Renal cortex interstitium (tissue), 11 donors: ENCODE measurements at regions not wholly inside any gene's neighbourhood (a gene's known extent, or its start where the extent isn't known, plus 50 kb on each side); places are given as distances from the start of the nearest gene placed in this dataset.
A peak's percentile ranks its signal among the peaks of the same experiment; 100 is the strongest.
"Not testable (repeated sequence)": the region's sequence is repeated elsewhere in the genome, so short reads cannot be mapped to it uniquely, and the experiment has no call there.

Source experiments
- DNase-seq, 11 donors: peaks; one replicate each; pipeline ENCODE4 v3.0.0-alpha.2; 2013; ENCODE audit warnings: low read depth in 9 of 11, low spot score in 4 of 11; ENCODE audit errors: extremely low read depth in 1 of 11

DNA sequence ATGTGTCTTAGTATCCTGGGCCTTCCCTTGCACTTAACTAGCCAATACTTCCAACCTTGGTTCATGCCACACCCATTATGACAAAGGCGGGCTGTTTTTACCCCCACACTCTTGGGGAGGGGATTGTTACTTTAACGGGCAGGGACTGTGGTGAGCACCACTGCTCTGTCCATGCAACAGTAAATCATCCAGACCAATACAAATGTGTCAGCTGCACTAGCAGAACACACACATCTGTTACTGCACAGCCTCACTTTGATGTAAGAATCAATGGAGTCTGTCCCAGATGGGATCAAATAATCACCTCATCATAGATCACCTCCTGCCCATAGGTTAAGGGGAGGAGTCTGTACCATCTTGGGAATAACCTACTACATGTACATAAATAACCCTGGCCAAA lies 58.1 kb downstream of the NPAP1 start:
- DNase-seq: no peak

GRCh38 chr15:24734396-24734795 lies 58.8 kb downstream of the NPAP1 start:
- no peak for DNase-seq

GRCh38 chr15:24745290-24745689 lies 69.7 kb downstream of the NPAP1 start:
- DNase-seq: no peak

GRCh38 chr15:24746094-24746493 lies 70.5 kb downstream of the NPAP1 start:
- DNase-seq: no peak

DNA sequence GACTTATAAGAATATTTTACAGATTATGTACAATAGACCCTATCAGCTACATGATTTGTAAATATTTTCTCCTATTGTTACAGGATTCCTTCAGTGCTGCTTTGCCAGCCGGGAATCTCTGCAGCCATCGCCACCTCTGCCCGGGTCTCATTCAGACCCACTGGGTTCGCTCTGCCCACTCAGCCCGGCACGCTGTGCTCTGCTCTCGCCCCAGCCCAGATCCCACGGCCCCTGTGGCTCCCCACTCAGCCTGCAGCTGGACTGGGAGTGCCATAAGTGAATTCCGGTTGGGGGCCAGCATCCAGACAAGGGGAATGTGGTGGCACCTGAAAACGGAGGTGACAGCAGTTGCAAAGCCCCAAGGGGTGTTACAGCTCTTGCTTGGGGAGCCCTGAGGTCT lies 71.8 kb downstream of the NPAP1 start:
- DNase-seq: no peak

- DNase-seq: no peak
Observed at GRCh38 chr15:24748812-24749439, 73.4 kb downstream of the NPAP1 start.

DNA sequence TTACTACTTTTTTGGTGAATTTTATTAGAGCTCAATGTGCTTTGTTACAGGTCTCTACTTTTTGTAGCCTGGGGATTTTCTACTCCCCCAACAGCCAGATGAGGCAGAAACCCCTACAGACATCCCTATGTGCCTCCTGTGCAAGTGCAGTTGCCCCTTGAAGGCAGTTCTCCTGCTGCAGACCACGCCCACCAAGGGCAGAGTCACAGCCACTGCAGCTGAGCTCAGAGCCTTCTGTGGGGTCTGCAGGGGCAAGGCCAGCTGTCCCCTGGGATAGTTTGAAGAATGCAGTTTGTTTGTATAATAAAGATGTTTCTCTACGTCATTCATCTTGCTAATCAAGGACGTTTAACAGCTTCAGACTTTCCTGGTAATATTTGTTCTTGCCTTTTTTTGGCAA lies 76.8 kb downstream of the NPAP1 start:
- DNase-seq: no peak

DNA sequence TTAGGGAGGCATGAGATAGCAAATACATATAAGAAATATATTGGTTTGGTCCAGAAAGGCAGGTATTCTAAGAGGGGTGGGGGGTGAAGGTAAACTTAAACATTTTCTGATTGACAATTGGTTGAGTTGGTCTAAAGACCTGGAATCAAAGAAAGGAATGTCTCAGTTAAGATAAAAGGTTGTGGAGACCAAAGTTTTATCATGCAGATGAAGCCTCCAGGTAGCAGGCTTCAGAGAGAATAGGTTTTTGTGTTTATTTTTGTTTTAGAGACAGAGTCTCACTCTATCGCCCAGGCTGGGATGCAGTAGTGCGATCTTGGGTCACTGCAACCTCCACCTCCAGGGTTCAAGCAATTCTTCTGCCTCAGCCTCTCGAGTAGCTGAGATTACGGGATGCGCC lies 80.5 kb downstream of the NPAP1 start:
- no peak for DNase-seq

GRCh38 chr15:24760066-24760465 lies 84.5 kb downstream of the NPAP1 start:
- no peak for DNase-seq

GRCh38 chr15:24761704-24762302 lies 86.2 kb downstream of the NPAP1 start:
- DNase-seq: no peak

DNA sequence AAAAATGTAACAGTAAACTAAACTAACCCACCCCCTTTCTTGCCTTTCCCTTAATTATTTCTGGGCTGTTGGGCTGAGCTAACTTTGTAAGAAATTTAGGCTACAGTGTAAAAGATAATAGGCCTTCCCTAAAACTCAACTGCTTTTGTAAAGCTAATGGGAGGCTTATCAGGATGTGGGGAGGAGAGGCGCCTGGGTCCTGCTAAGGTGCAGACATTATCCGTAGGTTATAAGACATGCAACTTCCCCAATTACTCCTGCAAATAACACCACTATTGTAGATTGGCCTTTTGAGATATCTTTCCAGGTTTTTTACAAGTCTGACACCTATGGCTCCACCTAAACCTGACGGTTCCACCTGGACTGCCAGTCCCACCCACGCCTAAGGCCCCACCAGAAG lies 88.3 kb downstream of the NPAP1 start:
- no peak for DNase-seq

GRCh38 chr15:24764375-24765171 lies 89.0 kb downstream of the NPAP1 start:
- DNase-seq: no peak

- no peak for DNase-seq
Observed at GRCh38 chr15:24766511-24767133, 91.0 kb downstream of the NPAP1 start.

DNA sequence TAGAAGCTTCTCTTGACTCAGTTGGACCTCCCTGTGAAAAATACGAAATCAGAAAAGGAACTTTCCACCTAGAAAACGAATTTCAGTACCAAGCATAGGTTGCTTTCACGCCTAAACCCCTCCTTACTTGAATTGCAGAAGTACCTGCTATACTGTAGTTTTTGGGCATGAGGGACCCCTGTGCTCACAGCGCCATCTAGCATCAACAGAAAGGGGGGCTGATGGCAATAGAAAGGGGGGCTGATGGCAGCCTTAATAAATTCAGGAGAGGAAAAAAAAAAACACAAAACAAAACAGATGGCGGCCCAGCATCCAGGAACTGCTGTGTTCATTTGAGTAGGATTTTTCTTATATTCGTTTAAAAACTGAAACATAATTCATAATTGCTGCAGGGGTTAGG lies 96.7 kb downstream of the NPAP1 start:
- no peak for DNase-seq

- peak; percentile 64 to 85 (median 80) for DNase-seq
Observed at GRCh38 chr15:24772686-24773373, 97.3 kb downstream of the NPAP1 start.

- DNase-seq: no peak
Observed at GRCh38 chr15:24777307-24777706, 101.7 kb downstream of the NPAP1 start.

DNA sequence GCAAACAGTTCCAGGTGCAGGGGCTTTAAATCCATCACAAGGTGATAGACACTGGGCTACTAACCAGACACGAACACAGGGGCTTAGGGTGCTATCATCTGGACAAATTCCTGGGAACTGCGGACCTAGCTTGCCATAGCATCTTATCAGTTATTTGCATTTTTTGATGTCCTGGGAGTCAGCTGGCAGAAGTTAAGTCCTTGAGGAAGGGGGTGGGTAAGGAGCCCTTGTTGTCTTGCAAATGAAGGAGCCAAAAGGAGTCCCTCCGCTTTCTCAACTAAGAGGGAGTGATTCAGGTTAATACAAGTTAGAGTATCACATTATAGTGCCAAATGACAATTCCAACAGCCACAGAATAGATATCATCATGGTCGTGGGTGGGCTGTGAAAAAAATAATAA lies 108.9 kb downstream of the NPAP1 start:
- DNase-seq: no peak

GRCh38 chr15:24786347-24786746 lies 110.8 kb downstream of the NPAP1 start:
- no peak for DNase-seq

- DNase-seq: not testable (repeated sequence)
Observed at GRCh38 chr15:24802624-24803023, 127.0 kb downstream of the NPAP1 start.
